Neural cell (in vitro differentiated cells): ENCODE measurements at regions not wholly inside any gene's neighbourhood (a gene's known extent, or its start where the extent isn't known, plus 50 kb on each side); places are given as distances from the start of the nearest gene placed in this dataset.

Source experiments
- EZH2 ChIP-seq: fragments of 200-600, 300-800 bp; shearing (Covaris generic), sonication (generic); IDR thresholded peaks from 2 replicates; pipeline ENCODE4 v1.6.1; 2014; ENCODE audit warnings: antibody characterized with exemption, low read length, borderline replicate concordance, mild to moderate bottlenecking; ENCODE audit not compliant: insufficient read depth, poor library complexity, severe bottlenecking
- SMC3 ChIP-seq: fragments of 450-650 bp; conservative IDR thresholded peaks from 2 replicates; pipeline ENCODE4 v1.6.1; 2014; ENCODE audit warnings: antibody characterized with exemption, mild to moderate bottlenecking, moderate library complexity; ENCODE audit not compliant: poor library complexity
- TF ChIP-seq, protein P1 (sequence below): fragments of 450-650 bp; IDR thresholded peaks from 2 replicates; pipeline ENCODE4 v1.5.1; 2014; ENCODE audit warnings: antibody characterized with exemption, mild to moderate bottlenecking, moderate library complexity; ENCODE audit not compliant: poor library complexity, severe bottlenecking

DNA sequence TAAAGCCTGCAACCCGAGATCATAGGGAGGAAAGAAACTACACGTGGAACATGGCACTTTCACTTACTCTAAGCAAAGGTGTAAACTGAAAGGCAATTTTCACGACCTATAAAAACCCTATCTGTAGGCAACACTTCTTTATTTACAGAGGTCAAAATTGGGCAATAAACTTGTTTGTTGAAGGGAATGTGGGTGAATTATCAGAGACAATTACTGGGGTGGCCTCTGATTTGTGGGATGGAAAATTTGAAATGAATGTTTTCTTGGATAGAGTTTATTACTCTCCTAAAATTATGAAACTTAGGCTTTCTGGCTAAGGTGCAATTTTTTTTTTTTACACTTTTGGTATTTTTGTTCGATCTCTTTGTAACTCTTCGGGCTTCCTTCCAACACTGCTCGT is 734.1 kb upstream of the TENM3 start:
- TF ChIP-seq, protein P1, sequence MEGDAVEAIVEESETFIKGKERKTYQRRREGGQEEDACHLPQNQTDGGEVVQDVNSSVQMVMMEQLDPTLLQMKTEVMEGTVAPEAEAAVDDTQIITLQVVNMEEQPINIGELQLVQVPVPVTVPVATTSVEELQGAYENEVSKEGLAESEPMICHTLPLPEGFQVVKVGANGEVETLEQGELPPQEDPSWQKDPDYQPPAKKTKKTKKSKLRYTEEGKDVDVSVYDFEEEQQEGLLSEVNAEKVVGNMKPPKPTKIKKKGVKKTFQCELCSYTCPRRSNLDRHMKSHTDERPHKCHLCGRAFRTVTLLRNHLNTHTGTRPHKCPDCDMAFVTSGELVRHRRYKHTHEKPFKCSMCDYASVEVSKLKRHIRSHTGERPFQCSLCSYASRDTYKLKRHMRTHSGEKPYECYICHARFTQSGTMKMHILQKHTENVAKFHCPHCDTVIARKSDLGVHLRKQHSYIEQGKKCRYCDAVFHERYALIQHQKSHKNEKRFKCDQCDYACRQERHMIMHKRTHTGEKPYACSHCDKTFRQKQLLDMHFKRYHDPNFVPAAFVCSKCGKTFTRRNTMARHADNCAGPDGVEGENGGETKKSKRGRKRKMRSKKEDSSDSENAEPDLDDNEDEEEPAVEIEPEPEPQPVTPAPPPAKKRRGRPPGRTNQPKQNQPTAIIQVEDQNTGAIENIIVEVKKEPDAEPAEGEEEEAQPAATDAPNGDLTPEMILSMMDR = no peak
- TF ChIP-seq EZH2 = no peak
- TF ChIP-seq SMC3 = no peak
